Gastroesophageal sphincter (tissue), 3 donors: ENCODE measurements at regions not wholly inside any gene's neighbourhood (a gene's known extent, or its start where the extent isn't known, plus 50 kb on each side); places are given as distances from the start of the nearest gene placed in this dataset.

Experiments
- POLR2A ChIP-seq, 2 donors: fragments of 450-650 bp; IDR thresholded peaks; one replicate each; pipeline ENCODE4 v1.6.1; 2017; ENCODE audit warnings: antibody characterized with exemption in 2 of 2, mild to moderate bottlenecking in 2 of 2, moderate library complexity in 1 of 2
- TF ChIP-seq, protein P1 (sequence below), 4 experiments: fragments of 200-600 bp in 2 of 4; fragments of 450-650 bp in 2 of 4; sonication (generic) in 1 of 4; IDR thresholded peaks; one replicate each; pipeline ENCODE4 v1.5.1; 2017 to 2019; ENCODE audit warnings: antibody characterized with exemption in 4 of 4, mild to moderate bottlenecking in 2 of 4, moderate library complexity in 2 of 4

DNA sequence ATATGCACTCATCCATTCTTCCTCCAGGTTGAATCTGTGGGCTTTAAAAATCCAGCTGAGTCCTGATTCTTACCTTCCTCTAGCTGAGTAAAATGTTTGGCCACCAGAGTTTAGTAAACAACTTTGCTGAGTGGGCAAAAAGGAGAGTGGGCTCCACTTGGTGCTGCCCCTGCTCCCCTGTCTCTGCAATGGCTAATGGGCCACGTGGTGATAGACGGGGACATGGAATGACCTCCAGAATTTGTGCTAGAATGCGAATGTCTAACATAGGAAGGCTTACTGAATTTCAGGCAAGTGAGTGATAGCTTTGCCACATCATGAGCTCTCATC lies 137.3 kb upstream of the CES5A start:
- TF ChIP-seq, protein P1, sequence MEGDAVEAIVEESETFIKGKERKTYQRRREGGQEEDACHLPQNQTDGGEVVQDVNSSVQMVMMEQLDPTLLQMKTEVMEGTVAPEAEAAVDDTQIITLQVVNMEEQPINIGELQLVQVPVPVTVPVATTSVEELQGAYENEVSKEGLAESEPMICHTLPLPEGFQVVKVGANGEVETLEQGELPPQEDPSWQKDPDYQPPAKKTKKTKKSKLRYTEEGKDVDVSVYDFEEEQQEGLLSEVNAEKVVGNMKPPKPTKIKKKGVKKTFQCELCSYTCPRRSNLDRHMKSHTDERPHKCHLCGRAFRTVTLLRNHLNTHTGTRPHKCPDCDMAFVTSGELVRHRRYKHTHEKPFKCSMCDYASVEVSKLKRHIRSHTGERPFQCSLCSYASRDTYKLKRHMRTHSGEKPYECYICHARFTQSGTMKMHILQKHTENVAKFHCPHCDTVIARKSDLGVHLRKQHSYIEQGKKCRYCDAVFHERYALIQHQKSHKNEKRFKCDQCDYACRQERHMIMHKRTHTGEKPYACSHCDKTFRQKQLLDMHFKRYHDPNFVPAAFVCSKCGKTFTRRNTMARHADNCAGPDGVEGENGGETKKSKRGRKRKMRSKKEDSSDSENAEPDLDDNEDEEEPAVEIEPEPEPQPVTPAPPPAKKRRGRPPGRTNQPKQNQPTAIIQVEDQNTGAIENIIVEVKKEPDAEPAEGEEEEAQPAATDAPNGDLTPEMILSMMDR (IDR thresholded peaks at IDR 0.05), result no peak
- no peak for TF ChIP-seq POLR2A (IDR thresholded peaks at IDR 0.05)
